ENCODE measurements at regions not wholly inside any gene's neighbourhood (a gene's known extent, or its start where the extent isn't known, plus 50 kb on each side); places are given as distances from the start of the nearest gene placed in this dataset.

- Histone ChIP-seq H3K4me1 (ENCODE audit: insufficient read depth, low read length) (peaks cover 3% of the 10 kb centered on the region; the same call in 1 of the 2 replicates), H3K27ac (ENCODE audit: low read length) (no peak overlapping the region), H3K9ac (ENCODE audit: low read depth, low read length) (no peak overlapping the region), H3K4me3 (ENCODE audit: low read length) (no peak overlapping the region), H3K9me3 (ENCODE audit: insufficient read depth, low read depth, low read length) (no peaks in the 10 kb centered on the region), H3K27me3 (ENCODE audit: insufficient read depth, low read length) (no peaks in the 10 kb centered on the region), H3K36me3 (ENCODE audit: insufficient read depth, low read depth, low read length) (no peaks in the 10 kb centered on the region)
Measured at GRCh38 chr12:105936496-105936895, 202.3 kb downstream of the NUAK1 start.

DNA sequence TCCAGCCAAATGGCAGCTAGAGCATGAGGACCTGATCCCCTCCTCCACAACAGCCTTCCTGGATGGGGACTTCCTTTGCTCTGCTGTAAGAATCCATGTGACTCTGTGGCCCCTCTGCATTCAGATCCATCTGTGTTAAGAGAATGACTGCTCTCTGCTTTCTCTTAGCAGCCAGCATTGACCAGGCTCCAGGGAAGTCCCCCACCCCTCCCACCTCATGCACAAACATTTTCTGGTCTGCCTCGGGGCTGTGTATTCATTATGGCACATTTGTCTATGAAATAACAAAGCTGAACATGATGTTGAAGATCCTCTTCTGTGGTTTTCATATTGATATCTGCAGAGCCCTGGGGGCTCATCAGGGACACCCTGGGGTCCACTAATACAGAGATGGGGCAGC, 201.7 kb downstream of the NUAK1 start:
- no peak overlapping the region for H3K4me3 ChIP-seq (ENCODE audit: low read length)
- H3K27ac ChIP-seq (ENCODE audit: low read length): no peak overlapping the region
- no peaks in the 10 kb centered on the region for H3K36me3 ChIP-seq (ENCODE audit: insufficient read depth, low read depth, low read length)
- H3K4me1 ChIP-seq (ENCODE audit: insufficient read depth, low read length): peaks cover 3% of the 10 kb centered on the region; the same call in 1 of the 2 replicates
- H3K9ac ChIP-seq (ENCODE audit: low read depth, low read length): no peak overlapping the region
- H3K9me3 ChIP-seq (ENCODE audit: insufficient read depth, low read depth, low read length): no peaks in the 10 kb centered on the region
- no peaks in the 10 kb centered on the region for H3K27me3 ChIP-seq (ENCODE audit: insufficient read depth, low read length)

DNA sequence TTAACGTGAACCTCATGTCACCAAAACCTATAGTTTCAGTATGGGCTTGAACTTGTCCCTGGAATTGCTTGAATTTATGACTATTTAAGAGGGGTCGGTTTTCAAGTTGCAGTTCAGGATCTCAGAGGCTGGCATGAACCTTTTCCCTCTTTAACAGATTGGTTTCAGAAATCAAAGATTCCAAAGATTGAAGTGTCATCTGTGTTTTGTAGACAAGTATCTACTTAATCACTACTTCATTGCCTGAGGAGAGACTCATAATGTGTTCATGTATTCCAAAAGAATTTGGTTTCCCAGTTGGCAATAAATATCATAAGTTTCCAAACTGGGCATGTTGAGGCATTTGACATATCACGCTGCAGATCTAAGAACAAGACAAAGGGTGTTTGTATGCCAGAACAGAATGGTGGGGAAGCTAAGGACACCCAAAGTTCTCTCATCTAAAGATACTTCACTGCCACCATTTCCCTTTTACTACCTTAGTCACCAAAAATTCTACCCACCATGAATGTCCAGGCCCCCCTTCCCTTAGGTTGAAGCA, 199.5 kb downstream of the NUAK1 start:
- no peaks in the 10 kb centered on the region for H3K9me3 ChIP-seq (ENCODE audit: insufficient read depth, low read depth, low read length)
- H3K9ac ChIP-seq (ENCODE audit: low read depth, low read length): no peak overlapping the region
- no peak overlapping the region for H3K4me3 ChIP-seq (ENCODE audit: low read length)
- H3K36me3 ChIP-seq (ENCODE audit: insufficient read depth, low read depth, low read length): no peaks in the 10 kb centered on the region
- H3K27me3 ChIP-seq (ENCODE audit: insufficient read depth, low read length): no peaks in the 10 kb centered on the region
- H3K27ac ChIP-seq (ENCODE audit: low read length): no peak overlapping the region
- H3K4me1 ChIP-seq (ENCODE audit: insufficient read depth, low read length): peaks cover 3% of the 10 kb centered on the region; the same call in 1 of the 2 replicates

DNA sequence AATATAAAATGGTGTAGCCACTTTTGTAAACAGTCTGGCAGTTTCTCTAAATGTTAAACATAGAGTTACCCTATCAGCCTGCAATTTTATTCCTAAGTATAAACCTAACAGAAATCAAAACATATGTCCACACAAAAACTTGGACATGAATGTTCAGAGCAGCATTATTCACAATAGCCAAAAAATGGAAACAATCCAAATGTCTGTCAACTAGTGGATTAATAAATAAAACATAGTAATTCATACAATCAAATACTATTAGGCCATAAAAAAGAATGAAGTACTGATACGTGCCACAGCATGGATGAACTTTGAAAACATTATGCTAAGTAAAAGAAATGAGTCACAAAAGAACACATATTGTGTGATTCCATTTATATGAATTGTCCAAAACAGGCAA, 196.5 kb downstream of the NUAK1 start:
- H3K4me3 ChIP-seq (ENCODE audit: low read length): no peak overlapping the region
- H3K9me3 ChIP-seq (ENCODE audit: insufficient read depth, low read depth, low read length): no peaks in the 10 kb centered on the region
- no peaks in the 10 kb centered on the region for H3K27me3 ChIP-seq (ENCODE audit: insufficient read depth, low read length)
- peaks cover 3% of the 10 kb centered on the region; the same call in 1 of the 2 replicates for H3K4me1 ChIP-seq (ENCODE audit: insufficient read depth, low read length)
- H3K36me3 ChIP-seq (ENCODE audit: insufficient read depth, low read depth, low read length): no peaks in the 10 kb centered on the region
- H3K9ac ChIP-seq (ENCODE audit: low read depth, low read length): no peak overlapping the region
- H3K27ac ChIP-seq (ENCODE audit: low read length): no peak overlapping the region

- no peaks in the 10 kb centered on the region; the same call in 1 of the 2 replicates for H3K4me1 ChIP-seq (ENCODE audit: insufficient read depth, low read length)
- H3K36me3 ChIP-seq (ENCODE audit: insufficient read depth, low read depth, low read length): no peaks in the 10 kb centered on the region
- H3K27ac ChIP-seq (ENCODE audit: low read length): no peak overlapping the region
- H3K27me3 ChIP-seq (ENCODE audit: insufficient read depth, low read length): no peaks in the 10 kb centered on the region
- H3K9me3 ChIP-seq (ENCODE audit: insufficient read depth, low read depth, low read length): no peaks in the 10 kb centered on the region
- no peak overlapping the region for H3K9ac ChIP-seq (ENCODE audit: low read depth, low read length)
- H3K4me3 ChIP-seq (ENCODE audit: low read length): no peak overlapping the region
Measured at GRCh38 chr12:105943525-105943924, 195.2 kb downstream of the NUAK1 start.

DNA sequence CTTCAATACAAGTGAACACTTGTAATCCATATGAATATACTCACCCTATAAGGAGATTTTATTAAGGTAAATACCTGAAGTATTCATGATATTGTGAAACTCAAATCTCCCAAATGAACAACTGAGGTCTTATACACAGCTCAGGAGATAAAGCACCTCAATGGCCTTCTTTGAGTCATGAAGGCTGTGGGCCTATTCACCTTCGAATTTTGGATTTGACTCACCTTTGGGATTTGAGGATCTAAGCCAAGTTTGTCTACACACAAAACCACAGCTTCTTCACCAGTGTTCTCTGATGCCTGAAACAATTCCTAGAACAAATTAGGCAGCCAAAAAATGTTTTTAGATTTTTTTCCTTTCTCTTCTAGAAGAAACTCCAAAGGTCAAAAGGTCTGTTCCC, 194.1 kb downstream of the NUAK1 start:
- no peak overlapping the region for H3K9ac ChIP-seq (ENCODE audit: low read depth, low read length)
- H3K27ac ChIP-seq (ENCODE audit: low read length): no peak overlapping the region
- H3K36me3 ChIP-seq (ENCODE audit: insufficient read depth, low read depth, low read length): no peaks in the 10 kb centered on the region
- H3K4me1 ChIP-seq (ENCODE audit: insufficient read depth, low read length): no peaks in the 10 kb centered on the region
- H3K27me3 ChIP-seq (ENCODE audit: insufficient read depth, low read length): no peaks in the 10 kb centered on the region
- H3K9me3 ChIP-seq (ENCODE audit: insufficient read depth, low read depth, low read length): no peaks in the 10 kb centered on the region
- H3K4me3 ChIP-seq (ENCODE audit: low read length): no peak overlapping the region

DNA sequence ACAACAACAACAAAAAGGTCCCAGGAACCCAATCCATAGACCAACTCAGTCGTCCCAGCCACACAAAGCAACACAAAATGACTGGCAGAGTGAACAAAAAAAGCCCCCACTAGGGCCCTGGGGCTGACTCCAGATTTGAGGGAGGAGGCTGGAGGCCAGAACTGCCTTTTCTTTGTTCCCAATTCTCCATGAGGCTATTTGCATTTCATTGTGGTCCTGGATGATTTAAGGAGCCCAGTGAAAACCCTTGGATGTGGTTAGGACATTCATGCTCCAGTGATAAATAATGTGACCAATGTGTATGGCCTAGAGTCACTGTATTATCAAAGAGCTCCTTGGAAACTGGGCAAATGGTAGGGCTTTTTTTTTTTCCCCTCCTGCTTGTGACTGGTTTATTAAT, 192.9 kb downstream of the NUAK1 start:
- H3K4me1 ChIP-seq (ENCODE audit: insufficient read depth, low read length): no peaks in the 10 kb centered on the region
- no peaks in the 10 kb centered on the region for H3K9me3 ChIP-seq (ENCODE audit: insufficient read depth, low read depth, low read length)
- no peaks in the 10 kb centered on the region for H3K27me3 ChIP-seq (ENCODE audit: insufficient read depth, low read length)
- H3K9ac ChIP-seq (ENCODE audit: low read depth, low read length): no peak overlapping the region
- H3K27ac ChIP-seq (ENCODE audit: low read length): no peak overlapping the region
- H3K36me3 ChIP-seq (ENCODE audit: insufficient read depth, low read depth, low read length): no peaks in the 10 kb centered on the region
- no peak overlapping the region for H3K4me3 ChIP-seq (ENCODE audit: low read length)

- H3K9me3 ChIP-seq (ENCODE audit: insufficient read depth, low read depth, low read length): no peaks in the 10 kb centered on the region
- no peaks in the 10 kb centered on the region for H3K4me1 ChIP-seq (ENCODE audit: insufficient read depth, low read length)
- H3K9ac ChIP-seq (ENCODE audit: low read depth, low read length): no peak overlapping the region
- no peaks in the 10 kb centered on the region for H3K36me3 ChIP-seq (ENCODE audit: insufficient read depth, low read depth, low read length)
- H3K27ac ChIP-seq (ENCODE audit: low read length): no peak overlapping the region
- H3K27me3 ChIP-seq (ENCODE audit: insufficient read depth, low read length): no peaks in the 10 kb centered on the region
- H3K4me3 ChIP-seq (ENCODE audit: low read length): no peak overlapping the region
Measured at GRCh38 chr12:105946493-105946901, 192.3 kb downstream of the NUAK1 start.

DNA sequence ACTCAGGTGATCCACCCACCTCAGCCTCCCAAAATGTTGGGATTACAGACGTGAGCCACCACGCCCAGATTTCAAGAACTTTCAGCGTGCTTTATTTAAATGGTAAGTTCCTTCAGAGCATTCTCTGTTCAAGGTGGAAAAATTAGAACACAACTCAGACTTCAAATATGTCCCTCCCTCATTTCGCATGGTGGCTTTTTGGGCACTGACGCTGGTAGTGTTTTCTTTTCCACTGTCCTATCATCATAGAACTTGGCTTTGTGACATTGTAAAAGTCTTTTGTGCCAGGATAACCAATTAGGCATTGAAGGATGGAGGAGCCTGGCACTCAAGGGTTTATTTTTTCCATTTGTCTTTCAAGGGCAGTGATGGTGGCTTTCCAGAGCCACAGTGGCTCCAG, 190.8 kb downstream of the NUAK1 start:
- Histone ChIP-seq H3K9me3 (ENCODE audit: insufficient read depth, low read depth, low read length) (no peaks in the 10 kb centered on the region), H3K9ac (ENCODE audit: low read depth, low read length) (no peak overlapping the region), H3K4me3 (ENCODE audit: low read length) (no peak overlapping the region), H3K27ac (ENCODE audit: low read length) (no peak overlapping the region), H3K4me1 (ENCODE audit: insufficient read depth, low read length) (no peaks in the 10 kb centered on the region), H3K36me3 (ENCODE audit: insufficient read depth, low read depth, low read length) (no peaks in the 10 kb centered on the region), H3K27me3 (ENCODE audit: insufficient read depth, low read length) (no peaks in the 10 kb centered on the region)

GRCh38 chr12:105948331-105948730, 190.4 kb downstream of the NUAK1 start:
- no peaks in the 10 kb centered on the region for H3K36me3 ChIP-seq (ENCODE audit: insufficient read depth, low read depth, low read length)
- no peaks in the 10 kb centered on the region for H3K27me3 ChIP-seq (ENCODE audit: insufficient read depth, low read length)
- H3K4me3 ChIP-seq (ENCODE audit: low read length): no peak overlapping the region
- H3K27ac ChIP-seq (ENCODE audit: low read length): no peak overlapping the region
- H3K4me1 ChIP-seq (ENCODE audit: insufficient read depth, low read length): no peaks in the 10 kb centered on the region
- H3K9ac ChIP-seq (ENCODE audit: low read depth, low read length): no peak overlapping the region
- H3K9me3 ChIP-seq (ENCODE audit: insufficient read depth, low read depth, low read length): no peaks in the 10 kb centered on the region

DNA sequence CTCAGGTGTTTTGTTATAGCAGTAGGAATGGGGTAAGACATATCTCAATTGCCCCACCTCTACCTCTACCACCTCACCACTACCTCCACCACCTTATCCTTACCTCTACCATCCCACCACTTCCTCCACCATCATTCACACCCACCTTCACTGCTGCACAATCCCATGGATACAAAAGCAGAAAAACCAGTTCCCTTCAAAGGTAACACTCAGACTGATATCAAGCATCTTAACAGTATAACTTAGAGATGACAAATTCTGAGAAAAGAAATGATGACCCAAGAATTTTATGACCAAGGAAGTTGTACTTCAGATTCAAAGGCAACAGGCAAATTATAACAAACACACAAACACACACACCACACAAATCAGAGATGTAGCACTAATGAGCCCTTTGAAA, 189.4 kb downstream of the NUAK1 start:
- no peaks in the 10 kb centered on the region for H3K36me3 ChIP-seq (ENCODE audit: insufficient read depth, low read depth, low read length)
- no peak overlapping the region for H3K4me3 ChIP-seq (ENCODE audit: low read length)
- H3K4me1 ChIP-seq (ENCODE audit: insufficient read depth, low read length): no peaks in the 10 kb centered on the region
- H3K9ac ChIP-seq (ENCODE audit: low read depth, low read length): no peak overlapping the region
- no peak overlapping the region for H3K27ac ChIP-seq (ENCODE audit: low read length)
- no peaks in the 10 kb centered on the region for H3K9me3 ChIP-seq (ENCODE audit: insufficient read depth, low read depth, low read length)
- no peaks in the 10 kb centered on the region for H3K27me3 ChIP-seq (ENCODE audit: insufficient read depth, low read length)

DNA sequence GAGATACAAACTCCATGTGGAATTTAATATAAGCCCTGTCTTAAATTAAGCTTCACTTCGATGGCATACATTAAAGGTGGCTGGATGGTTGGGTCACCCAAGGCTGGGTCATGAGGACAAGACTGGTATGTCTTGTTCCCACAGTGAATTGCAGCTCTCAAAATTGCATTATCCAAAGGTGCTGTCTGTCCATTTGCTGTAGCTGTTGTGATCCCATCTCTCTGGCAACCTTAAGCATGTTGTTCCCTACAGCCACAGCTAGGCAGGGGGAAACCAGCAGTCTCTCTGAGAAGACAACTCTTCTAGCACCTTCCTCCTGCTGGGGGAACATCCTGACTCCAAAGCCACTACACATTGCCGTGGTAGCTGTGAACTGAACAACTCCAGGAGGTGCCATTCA, 187.0 kb downstream of the NUAK1 start:
- Histone ChIP-seq H3K9ac (ENCODE audit: low read depth, low read length) (no peak overlapping the region), H3K4me3 (ENCODE audit: low read length) (no peak overlapping the region), H3K9me3 (ENCODE audit: insufficient read depth, low read depth, low read length) (no peaks in the 10 kb centered on the region), H3K4me1 (ENCODE audit: insufficient read depth, low read length) (no peaks in the 10 kb centered on the region), H3K27ac (ENCODE audit: low read length) (no peak overlapping the region), H3K36me3 (ENCODE audit: insufficient read depth, low read depth, low read length) (no peaks in the 10 kb centered on the region), H3K27me3 (ENCODE audit: insufficient read depth, low read length) (no peaks in the 10 kb centered on the region)
